K562 (cell line): ENCODE measurements at regions not wholly inside any gene's neighbourhood (a gene's known extent, or its start where the extent isn't known, plus 50 kb on each side); places are given as distances from the start of the nearest gene placed in this dataset.

Experiments used
- ATAC-seq: fragments of 200-7000 bp; cut with Tn5 transposase; 3 replicates; pipeline ENCODE4 v1.9.1; 2020; ENCODE audit warnings: moderate library complexity
- BruUV-seq: library from RNA; stranded (reverse); fragments of 400-500 nt; replicated peaks from 2 replicates; lab custom pipeline; 2021; lab: Mats Ljungman, UMichigan
- CTCF ChIA-PET: fragments of 300-600 bp; formaldehyde crosslinking; extraction: SDS; loops from one replicate; lab custom pipeline; 2021; ENCODE audit warnings: low intra/inter-chr PET ratio; lab: Yijun Ruan, JAX
- POLR2A ChIA-PET: fragments of 300-600, 350-650 bp; sonication (Branson Sonifier 250); formaldehyde crosslinking; extraction: SDS; loops from one replicate; lab custom pipeline; 2021; ENCODE audit warnings: antibody characterized with exemption, inconsistent platforms; lab: Yijun Ruan, JAX
- DNase-seq, 4 experiments: peaks; one replicate each; pipeline versions ENCODE4 v3.0.0 to v3.0.0-alpha.2; 2011 to 2018; ENCODE audit warnings: low spot score in 3 of 4, mixed read lengths in 3 of 4; ENCODE audit errors: extremely low read depth in 1 of 4
- FAIRE-seq: peaks from 2 replicates; lab custom pipeline; 2011; peaks lifted over from hg19 to GRCh38; lab: Jason Lieb, UNC
- H2AFZ ChIP-seq: 2 replicates; pipeline ENCODE4 v1.6.0; 2011; ENCODE audit warnings: low read depth, low read length, control low read depth, inconsistent platforms
- H3K27ac ChIP-seq: fragments of 200-600 bp; 3 replicates; pipeline ENCODE4 v1.8.0; 2011; ENCODE audit warnings: low read depth, mild to moderate bottlenecking, control low read depth, inconsistent platforms, low read length, moderate library complexity, mixed read lengths; ENCODE audit errors: extremely low read depth
- H3K27me3 ChIP-seq, 2 experiments: fragments of 300-600 bp in 1 of 2; 2 replicates in 1 of 2; 3 replicates in 1 of 2; pipeline versions ENCODE4 v1.6.0 to v1.8.0; 2011; ENCODE audit warnings: inconsistent platforms in 2 of 2, low read length in 2 of 2, mild to moderate bottlenecking in 1 of 2, mixed read lengths in 1 of 2, moderate library complexity in 1 of 2; ENCODE audit not compliant: control insufficient read depth in 2 of 2, insufficient read depth in 2 of 2
- H3K36me3 ChIP-seq: fragments of 300-600 bp; 3 replicates; pipeline ENCODE4 v1.8.0; 2011; ENCODE audit warnings: mild to moderate bottlenecking, low read length, inconsistent platforms; ENCODE audit not compliant: control insufficient read depth, insufficient read depth
- H3K4me1 ChIP-seq, 2 experiments: fragments of 200-600 bp in 1 of 2; replicated peaks in 1 of 2; 2 replicates in 1 of 2; 3 replicates in 1 of 2; pipeline versions ENCODE4 v1.5.1 to v1.8.0; 2011; ENCODE audit warnings: inconsistent platforms in 2 of 2, low read length in 2 of 2, mild to moderate bottlenecking in 1 of 2, mixed read lengths in 1 of 2, moderate library complexity in 1 of 2; ENCODE audit not compliant: control insufficient read depth in 2 of 2, insufficient read depth in 2 of 2
- H3K4me2 ChIP-seq: 2 replicates; pipeline ENCODE4 v1.6.1; 2011; ENCODE audit warnings: low read length, control low read depth, inconsistent platforms, mixed read lengths; ENCODE audit not compliant: insufficient read depth
- H3K4me3 ChIP-seq: fragments of 200-600 bp; sonication (generic), shearing (Covaris generic); 2 replicates; pipeline ENCODE4 v1.5.1; 2016; ENCODE audit warnings: control low read depth, inconsistent platforms
- H3K79me2 ChIP-seq: fragments of 200-600 bp; 3 replicates; pipeline ENCODE4 v1.8.0; 2011; ENCODE audit warnings: low read length, inconsistent platforms; ENCODE audit not compliant: control insufficient read depth, insufficient read depth
- H3K9ac ChIP-seq, 2 experiments: 2 replicates each; pipeline versions ENCODE4 v1.6.0 to v1.6.1; 2011; ENCODE audit warnings: low read depth in 2 of 2, low read length in 2 of 2, control low read depth in 1 of 2, inconsistent platforms in 1 of 2, mild to moderate bottlenecking in 1 of 2, mixed read lengths in 1 of 2; ENCODE audit not compliant: insufficient read depth in 1 of 2
- H3K9me1 ChIP-seq: one replicate; pipeline ENCODE4 v1.6.0; 2011; ENCODE audit warnings: inconsistent platforms, mild to moderate bottlenecking, low read length, moderate library complexity; ENCODE audit not compliant: control insufficient read depth, insufficient read depth
- H3K9me3 ChIP-seq: replicated peaks from 2 replicates; pipeline ENCODE4 v1.5.1; 2011; ENCODE audit warnings: low read depth, low read length, inconsistent platforms; ENCODE audit not compliant: control insufficient read depth, insufficient read depth
- H4K20me1 ChIP-seq: replicated peaks from 2 replicates; pipeline ENCODE4 v1.6.1; 2011; ENCODE audit warnings: low read length, inconsistent platforms, mixed read lengths; ENCODE audit not compliant: control insufficient read depth, insufficient read depth
- HDAC6 ChIP-seq: IDR thresholded peaks from 2 replicates; pipeline ENCODE4 v1.6.1; 2012; ENCODE audit warnings: low read depth, mild to moderate bottlenecking, control low read depth, inconsistent platforms, low read length, moderate library complexity
- HNRNPLL ChIP-seq: fragments of 200-400 bp; formaldehyde crosslinking; IDR thresholded peaks from 2 replicates; pipeline ENCODE4 v1.6.1; 2017; ENCODE audit warnings: low read length, low read depth, mild to moderate bottlenecking; ENCODE audit not compliant: poor library complexity, severe bottlenecking
- KDM1A ChIP-seq, 2 experiments: fragments of 450-650 bp; IDR thresholded peaks; 2 replicates each; pipeline ENCODE4 v1.6.1; 2016; ENCODE audit warnings: mild to moderate bottlenecking in 2 of 2
- ZNF143 ChIP-seq: sonication (generic); formaldehyde crosslinking; IDR thresholded peaks from 2 replicates; pipeline ENCODE4 v1.9.0; 2022; ENCODE audit warnings: mild to moderate bottlenecking, missing genetic modification reagents
- ZNF184 ChIP-seq: sonication (generic); formaldehyde crosslinking; IDR thresholded peaks from 2 replicates; pipeline ENCODE4 v1.5.0; 2020; ENCODE audit warnings: missing genetic modification reagents
- WGBS: fragments of 100-300 bp; shearing (Covaris generic); methylation state at CpG from one replicate; pipeline ENCODE4 v1.1.6; 2016; ENCODE audit warnings: low coverage, mixed read lengths; ENCODE audit not compliant: insufficient coverage; ENCODE audit errors: missing lambda C conversion rate; 5-methylcytosine and 5-hydroxymethylcytosine counted together
- in situ Hi-C: fragments of 300-500 bp; cut with MboI; formaldehyde crosslinking; loops from 4 replicates; pipeline ENCODE4 v1.15.0; 2018; ENCODE audit warnings: inconsistent platforms, mixed read lengths
- intact Hi-C: fragments of 100-400 bp; cut with micrococcal nuclease; formaldehyde crosslinking; loops from 2 replicates; pipeline ENCODE4 v1.14.2; 2022
- TF ChIP-seq, protein P1 (sequence below): sonication (generic); formaldehyde crosslinking; IDR thresholded peaks from 2 replicates; pipeline ENCODE4 v1.9.0; 2022; ENCODE audit warnings: mild to moderate bottlenecking, missing genetic modification reagents
- TF ChIP-seq, protein P2 (sequence below): IDR thresholded peaks from 2 replicates; pipeline ENCODE4 v1.6.1; 2014; ENCODE audit warnings: antibody characterized with exemption

DNA sequence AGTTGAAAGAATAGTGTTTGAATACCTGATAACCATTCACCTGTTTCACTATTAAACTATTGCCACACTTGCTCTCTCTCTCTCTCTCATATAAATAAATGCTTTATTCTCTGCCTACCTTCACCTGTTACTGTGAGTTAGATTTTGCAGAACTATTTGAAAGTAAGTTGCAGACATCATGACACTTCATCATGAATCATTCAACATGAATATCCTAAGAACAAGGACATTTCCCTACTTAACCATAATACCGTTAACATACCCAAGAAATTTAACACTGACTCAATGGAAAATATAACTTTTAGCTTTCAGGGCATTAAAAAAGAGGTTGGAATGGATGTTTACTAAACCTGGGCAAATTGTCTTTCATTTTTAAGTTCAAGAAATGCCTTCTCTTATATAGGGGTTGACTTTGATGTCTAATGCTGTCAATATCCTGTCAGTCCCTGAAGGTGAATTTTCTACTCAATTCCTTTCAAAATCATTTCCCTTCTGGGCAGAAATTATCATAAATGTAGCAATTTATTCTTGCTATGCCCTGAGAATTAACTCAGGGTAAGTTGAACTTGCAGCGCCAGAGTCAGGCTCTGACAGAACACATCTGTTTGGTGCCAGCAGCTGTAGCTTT, 582.6 kb upstream of the TLE4 start:
- no peak overlapping the region for H3K4me2 ChIP-seq
- H3K79me2 ChIP-seq = no peaks in the 10 kb centered on the region
- CTCF ChIA-PET = no interaction called here
- no peaks in the 10 kb centered on the region for H3K36me3 ChIP-seq
- H4K20me1 ChIP-seq = no peaks in the 10 kb centered on the region
- H3K4me3 ChIP-seq = no peak overlapping the region
- ATAC-seq (no peak), DNase-seq (no peak), FAIRE-seq (no peak)
- no peaks in the 10 kb centered on the region for H3K9me3 ChIP-seq
- TF ChIP-seq HDAC6 (no peak), ZNF184 (CRISPR knock-in tag) (no peak), ZNF143 (CRISPR knock-in tag) (no peak), KDM1A (IDR thresholded peaks at IDR 0.05) (no peak), HNRNPLL (no peak)
- TF ChIP-seq, protein P1, sequence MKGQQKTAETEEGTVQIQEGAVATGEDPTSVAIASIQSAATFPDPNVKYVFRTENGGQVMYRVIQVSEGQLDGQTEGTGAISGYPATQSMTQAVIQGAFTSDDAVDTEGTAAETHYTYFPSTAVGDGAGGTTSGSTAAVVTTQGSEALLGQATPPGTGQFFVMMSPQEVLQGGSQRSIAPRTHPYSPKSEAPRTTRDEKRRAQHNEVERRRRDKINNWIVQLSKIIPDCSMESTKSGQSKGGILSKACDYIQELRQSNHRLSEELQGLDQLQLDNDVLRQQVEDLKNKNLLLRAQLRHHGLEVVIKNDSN (CRISPR knock-in tag) = no peak
- TF ChIP-seq, protein P2, sequence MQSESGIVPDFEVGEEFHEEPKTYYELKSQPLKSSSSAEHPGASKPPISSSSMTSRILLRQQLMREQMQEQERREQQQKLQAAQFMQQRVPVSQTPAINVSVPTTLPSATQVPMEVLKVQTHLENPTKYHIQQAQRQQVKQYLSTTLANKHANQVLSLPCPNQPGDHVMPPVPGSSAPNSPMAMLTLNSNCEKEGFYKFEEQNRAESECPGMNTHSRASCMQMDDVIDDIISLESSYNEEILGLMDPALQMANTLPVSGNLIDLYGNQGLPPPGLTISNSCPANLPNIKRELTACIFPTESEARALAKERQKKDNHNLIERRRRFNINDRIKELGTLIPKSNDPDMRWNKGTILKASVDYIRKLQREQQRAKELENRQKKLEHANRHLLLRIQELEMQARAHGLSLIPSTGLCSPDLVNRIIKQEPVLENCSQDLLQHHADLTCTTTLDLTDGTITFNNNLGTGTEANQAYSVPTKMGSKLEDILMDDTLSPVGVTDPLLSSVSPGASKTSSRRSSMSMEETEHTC = no peak
- H3K9me1 ChIP-seq = no peaks in the 10 kb centered on the region
- no peak overlapping the region for H2AFZ ChIP-seq
- H3K27me3 ChIP-seq = no peaks in the 10 kb centered on the region
- H3K4me1 ChIP-seq = no peaks in the 10 kb centered on the region
- no peak overlapping the region for H3K27ac ChIP-seq
- 0% methylated on average over 2 of the region's 2 CpGs for WGBS
- no TSS peak for BruUV-seq
- in situ Hi-C loops = no loop called here
- intact Hi-C loops = no loop called here
- H3K9ac ChIP-seq = no peak overlapping the region
- POLR2A ChIA-PET = no interaction called here
